ENCODE measurements at regions not wholly inside any gene's neighbourhood (a gene's known extent, or its start where the extent isn't known, plus 50 kb on each side); places are given as distances from the start of the nearest gene placed in this dataset.

GRCh38 chr11:31912808-31913207 is 101.7 kb upstream of the PAX6 start:
- intact Hi-C loops (cut with micrococcal nuclease; ENCODE audit: unreplicated experiment) = no loop called here
- H3K27me3 Mint-ChIP-seq (ENCODE audit: unreplicated experiment) = peaks cover 44% of the 10 kb centered on the region
- H3K9me3 Mint-ChIP-seq (ENCODE audit: low read depth, unreplicated experiment) = no peaks in the 10 kb centered on the region
- no peak for TF ChIP-seq CTCF (IDR thresholded peaks at IDR 0.05; ENCODE audit: unreplicated experiment)
- no peak for DNase-seq
- CTCF ChIA-PET = no interaction called here
- H3K27ac Mint-ChIP-seq (ENCODE audit: unreplicated experiment) = no peak overlapping the region
- no TSS peak for BruUV-seq (replicated peaks)
- no peaks in the 10 kb centered on the region for H3K36me3 Mint-ChIP-seq (ENCODE audit: insufficient read depth, unreplicated experiment)
- H3K4me1 Mint-ChIP-seq (ENCODE audit: low read depth, unreplicated experiment) = peaks cover 8% of the 10 kb centered on the region
- H3K4me3 Mint-ChIP-seq (ENCODE audit: low read depth, unreplicated experiment) = no peak overlapping the region

GRCh38 chr11:31910950-31911576 is 99.9 kb upstream of the PAX6 start:
- DNase-seq = no peak
- no TSS peak for BruUV-seq (replicated peaks)
- no peak overlapping the region for H3K4me3 Mint-ChIP-seq (ENCODE audit: low read depth, unreplicated experiment)
- intact Hi-C loops (cut with micrococcal nuclease; ENCODE audit: unreplicated experiment) = no loop called here
- no peak overlapping the region for H3K27ac Mint-ChIP-seq (ENCODE audit: unreplicated experiment)
- H3K36me3 Mint-ChIP-seq (ENCODE audit: insufficient read depth, unreplicated experiment) = no peaks in the 10 kb centered on the region
- H3K27me3 Mint-ChIP-seq (ENCODE audit: unreplicated experiment) = peaks cover 44% of the 10 kb centered on the region
- no peak for TF ChIP-seq CTCF (IDR thresholded peaks at IDR 0.05; ENCODE audit: unreplicated experiment)
- H3K9me3 Mint-ChIP-seq (ENCODE audit: low read depth, unreplicated experiment) = no peaks in the 10 kb centered on the region
- CTCF ChIA-PET = no interaction called here
- H3K4me1 Mint-ChIP-seq (ENCODE audit: low read depth, unreplicated experiment) = peaks cover 8% of the 10 kb centered on the region

- H3K27ac Mint-ChIP-seq (ENCODE audit: unreplicated experiment) = no peak overlapping the region
- no peak for TF ChIP-seq CTCF (IDR thresholded peaks at IDR 0.05; ENCODE audit: unreplicated experiment)
Observed at GRCh38 chr11:31903225-31904074, 92.3 kb upstream of the PAX6 start.

GRCh38 chr11:31902706-31903105 is 91.6 kb upstream of the PAX6 start:
- no TSS peak for BruUV-seq (replicated peaks)
- TF ChIP-seq CTCF (IDR thresholded peaks at IDR 0.05; ENCODE audit: unreplicated experiment) = no peak
- Mint-ChIP-seq H3K27ac (ENCODE audit: unreplicated experiment) (no peak overlapping the region), H3K27me3 (ENCODE audit: unreplicated experiment) (peaks cover 17% of the 10 kb centered on the region), H3K9me3 (ENCODE audit: low read depth, unreplicated experiment) (no peaks in the 10 kb centered on the region), H3K4me3 (ENCODE audit: low read depth, unreplicated experiment) (no peak overlapping the region), H3K36me3 (ENCODE audit: insufficient read depth, unreplicated experiment) (no peaks in the 10 kb centered on the region), H3K4me1 (ENCODE audit: low read depth, unreplicated experiment) (no peaks in the 10 kb centered on the region)
- intact Hi-C loops (cut with micrococcal nuclease; ENCODE audit: unreplicated experiment) = no loop called here
- CTCF ChIA-PET = no interaction called here
- no peak for DNase-seq

More at GRCh38 chr11:31903225-31904074, 92.3 kb upstream of the PAX6 start:
- no peaks in the 10 kb centered on the region for H3K4me1 Mint-ChIP-seq (ENCODE audit: low read depth, unreplicated experiment)
- peaks cover 17% of the 10 kb centered on the region for H3K27me3 Mint-ChIP-seq (ENCODE audit: unreplicated experiment)
- H3K9me3 Mint-ChIP-seq (ENCODE audit: low read depth, unreplicated experiment) = no peaks in the 10 kb centered on the region
- H3K4me3 Mint-ChIP-seq (ENCODE audit: low read depth, unreplicated experiment) = no peak overlapping the region
- intact Hi-C loops (cut with micrococcal nuclease; ENCODE audit: unreplicated experiment) = no loop called here
- CTCF ChIA-PET = no interaction called here
- BruUV-seq (replicated peaks) = no TSS peak
- no peak for DNase-seq
- H3K36me3 Mint-ChIP-seq (ENCODE audit: insufficient read depth, unreplicated experiment) = no peaks in the 10 kb centered on the region
